Upper lobe of left lung (tissue), 6 donors: ENCODE measurements at regions not wholly inside any gene's neighbourhood (a gene's known extent, or its start where the extent isn't known, plus 50 kb on each side); places are given as distances from the start of the nearest gene placed in this dataset.

Source experiments
- ATAC-seq, 2 donors: fragments of 200-7000 bp; cut with Tn5 transposase; one replicate each; pipeline ENCODE4 v1.9.1; 2022; ENCODE audit warnings: mild to moderate bottlenecking in 2 of 2, moderate library complexity in 2 of 2; ENCODE audit not compliant: low FRiP score in 2 of 2
- DNase-seq, 2 donors: peaks; one replicate each; pipeline ENCODE4 v3.0.0-alpha.2; 2019 to 2020
- H3K27ac ChIP-seq, 4 donors: fragments of 200-600 bp; sonication (generic); one replicate each; pipeline ENCODE4 v1.5.1; 2016 to 2019
- H3K27me3 ChIP-seq, 4 donors: fragments of 200-600 bp; sonication (generic); one replicate each; pipeline ENCODE4 v1.5.1; 2017 to 2019
- H3K36me3 ChIP-seq, 4 donors: fragments of 200-600 bp; sonication (generic); one replicate each; pipeline ENCODE4 v1.5.1; 2016 to 2019
- H3K4me1 ChIP-seq, 4 donors: fragments of 200-600 bp; sonication (generic); one replicate each; pipeline ENCODE4 v1.5.1; 2018 to 2019
- H3K4me3 ChIP-seq, 4 donors: fragments of 200-600 bp; sonication (generic); one replicate each; pipeline ENCODE4 v1.5.1; 2017 to 2019; ENCODE audit warnings: mild to moderate bottlenecking in 2 of 4, moderate library complexity in 1 of 4
- H3K9me3 ChIP-seq, 4 donors: fragments of 200-600 bp; sonication (generic); one replicate each; pipeline ENCODE4 v1.5.1; 2018 to 2019
- CTCF ChIP-seq, 6 experiments: fragments of 450-650 bp in 4 of 6; fragments of 200-600 bp in 2 of 6; sonication (generic) in 2 of 6; IDR thresholded peaks; one replicate each; pipeline ENCODE4 v1.5.1; 2016 to 2019; ENCODE audit warnings: antibody characterized with exemption in 6 of 6
- EP300 ChIP-seq, 4 donors: sonication (generic); formaldehyde crosslinking; IDR thresholded peaks; one replicate each; pipeline ENCODE4 v1.5.1; 2017; ENCODE audit warnings: antibody characterized with exemption in 4 of 4, control low read depth in 2 of 4
- POLR2A ChIP-seq, 4 donors: fragments of 450-650 bp; IDR thresholded peaks; one replicate each; pipeline ENCODE4 v1.5.1; 2016 to 2017; ENCODE audit warnings: antibody characterized with exemption in 4 of 4, mild to moderate bottlenecking in 2 of 4
- POLR2AphosphoS5 ChIP-seq, 2 donors: sonication (generic); formaldehyde crosslinking; IDR thresholded peaks; one replicate each; pipeline ENCODE4 v1.5.1; 2017; ENCODE audit warnings: antibody characterized with exemption in 2 of 2
- WGBS, 2 donors: methylation state at CpG; one replicate each; pipeline ENCODE4 v1.1.5; 2017 to 2018; 5-methylcytosine and 5-hydroxymethylcytosine counted together
- donor health status: DM: no; HTN: no; CAD: no; lungs with moderate emphysema.
- donor health status: DM: no; HTN: yes; CAD: no; lungs with severe emphysema.

- DNase-seq (no peak), ATAC-seq (no peak)
- H3K36me3 ChIP-seq = no peaks in the 10 kb centered on the region
- no peak overlapping the region for H3K27ac ChIP-seq
- H3K9me3 ChIP-seq = no peaks in the 10 kb centered on the region
- no peaks in the 10 kb centered on the region for H3K27me3 ChIP-seq
- WGBS, 2 donors = 75 to 85% methylated on average over 13 of the region's 13 CpGs
- TF ChIP-seq EP300 (IDR thresholded peaks at IDR 0.05) = no peak
- no peak for TF ChIP-seq POLR2AphosphoS5 (IDR thresholded peaks at IDR 0.05)
- TF ChIP-seq CTCF (IDR thresholded peaks at IDR 0.05) = no peak
- no peak for TF ChIP-seq POLR2A (IDR thresholded peaks at IDR 0.05)
- no peaks in the 10 kb centered on the region for H3K4me1 ChIP-seq
- H3K4me3 ChIP-seq = no peak overlapping the region
These were observed 94.0 kb upstream of the TMEM45B start for GRCh38 chr11:129721685-129722084.

GRCh38 chr11:129722529-129722928, 93.1 kb upstream of the TMEM45B start:
- no peak overlapping the region for H3K4me3 ChIP-seq
- 68 to 86% methylated on average over 6 of the region's 6 CpGs for WGBS, 2 donors
- no peak for TF ChIP-seq CTCF (IDR thresholded peaks at IDR 0.05)
- no peak for TF ChIP-seq POLR2A (IDR thresholded peaks at IDR 0.05)
- TF ChIP-seq EP300 (IDR thresholded peaks at IDR 0.05) = no peak
- no peak for TF ChIP-seq POLR2AphosphoS5 (IDR thresholded peaks at IDR 0.05)
- H3K9me3 ChIP-seq = no peaks in the 10 kb centered on the region
- no peaks in the 10 kb centered on the region for H3K27me3 ChIP-seq
- DNase-seq (no peak), ATAC-seq (no peak)
- H3K27ac ChIP-seq = no peak overlapping the region
- no peaks in the 10 kb centered on the region for H3K36me3 ChIP-seq
- no peaks in the 10 kb centered on the region for H3K4me1 ChIP-seq

GRCh38 chr11:129723146-129723760, 92.4 kb upstream of the TMEM45B start:
- Histone ChIP-seq H3K9me3 (no peaks in the 10 kb centered on the region), H3K27me3 (no peaks in the 10 kb centered on the region), H3K36me3 (no peaks in the 10 kb centered on the region), H3K4me1 (no peaks in the 10 kb centered on the region), H3K27ac (no peak overlapping the region), H3K4me3 (no peak overlapping the region)
- ATAC-seq (peak in 1 of 2 donors; percentile 5), DNase-seq (peak in 1 of 2 donors; percentile 63)
- 59 to 74% methylated on average over 9 to 13 of the region's 13 CpGs for WGBS, 2 donors
- TF ChIP-seq EP300 (IDR thresholded peaks at IDR 0.05) = no peak
- TF ChIP-seq POLR2AphosphoS5 (IDR thresholded peaks at IDR 0.05) = no peak
- TF ChIP-seq CTCF (IDR thresholded peaks at IDR 0.05) = no peak
- TF ChIP-seq POLR2A (IDR thresholded peaks at IDR 0.05) = no peak

- peak in 1 of 2 donors; percentile 59 for DNase-seq
- TF ChIP-seq EP300 (IDR thresholded peaks at IDR 0.05) (no peak), POLR2AphosphoS5 (IDR thresholded peaks at IDR 0.05) (no peak), CTCF (IDR thresholded peaks at IDR 0.05) (no peak), POLR2A (IDR thresholded peaks at IDR 0.05) (no peak)
These were observed 91.9 kb upstream of the TMEM45B start for GRCh38 chr11:129723761-129724162.

GRCh38 chr11:129724866-129725265, 90.8 kb upstream of the TMEM45B start:
- H3K27me3 ChIP-seq = no peaks in the 10 kb centered on the region
- no peak for ATAC-seq
- no peak overlapping the region for H3K4me3 ChIP-seq
- H3K27ac ChIP-seq = no peak overlapping the region
- TF ChIP-seq POLR2AphosphoS5 (IDR thresholded peaks at IDR 0.05) (no peak), CTCF (IDR thresholded peaks at IDR 0.05) (no peak), EP300 (IDR thresholded peaks at IDR 0.05) (no peak), POLR2A (IDR thresholded peaks at IDR 0.05) (no peak)
- no peaks in the 10 kb centered on the region for H3K36me3 ChIP-seq
- H3K9me3 ChIP-seq = no peaks in the 10 kb centered on the region
- H3K4me1 ChIP-seq = no peaks in the 10 kb centered on the region
- DNase-seq = no peak
- WGBS, 2 donors = 76 to 88% methylated on average over 5 of the region's 5 CpGs

More at GRCh38 chr11:129723761-129724162, 91.9 kb upstream of the TMEM45B start:
- Histone ChIP-seq H3K36me3 (no peaks in the 10 kb centered on the region), H3K27ac (no peak overlapping the region), H3K4me3 (no peak overlapping the region), H3K9me3 (no peaks in the 10 kb centered on the region), H3K4me1 (no peaks in the 10 kb centered on the region), H3K27me3 (no peaks in the 10 kb centered on the region)
- 85 to 100% methylated on average over 1 to 11 of the region's 11 CpGs for WGBS, 2 donors
- ATAC-seq = no peak
